GM12878 (cell line): ENCODE measurements at regions not wholly inside any gene's neighbourhood (a gene's known extent, or its start where the extent isn't known, plus 50 kb on each side); places are given as distances from the start of the nearest gene placed in this dataset.

Source experiments
- ATAC-seq: fragments of 200-7000 bp; cut with Tn5 transposase; 3 replicates; pipeline ENCODE4 v1.9.1; 2020; ENCODE audit warnings: mild to moderate bottlenecking, moderate library complexity
- BruUV-seq: library from RNA; stranded (reverse); fragments of 400-500 nt; replicated peaks from 2 replicates; lab custom pipeline; 2021; lab: Mats Ljungman, UMichigan
- CTCF ChIA-PET: fragments of 300-600 bp; sonication (Branson Sonifier 250); formaldehyde crosslinking; extraction: SDS; loops from one replicate; lab custom pipeline; 2021; ENCODE audit warnings: inconsistent platforms; lab: Yijun Ruan, JAX
- POLR2A ChIA-PET: fragments of 350-600 bp; formaldehyde crosslinking; extraction: SDS; loops from one replicate; lab custom pipeline; 2021; ENCODE audit warnings: inconsistent platforms; lab: Charles Lee
- RAD21 ChIA-PET: fragments of 300-600 bp; sonication (Branson Sonifier 250); formaldehyde crosslinking; loops from one replicate; lab custom pipeline; 2023; ENCODE audit warnings: antibody characterized with exemption; ENCODE audit not compliant: unreplicated experiment; lab: Charles Lee
- SMC1A ChIA-PET: fragments of 300-600 bp; sonication (Branson Sonifier 250); formaldehyde crosslinking; loops from one replicate; lab custom pipeline; 2023; ENCODE audit not compliant: unreplicated experiment, uncharacterized antibody; lab: Charles Lee
- DNase-seq: peaks from one replicate; pipeline ENCODE4 v3.0.0-alpha.2; 2011; ENCODE audit warnings: low read depth, low spot score
- FAIRE-seq: peaks from 3 replicates; lab custom pipeline; 2011; peaks lifted over from hg19 to GRCh38; lab: Jason Lieb, UNC
- H2AFZ ChIP-seq: 2 replicates; pipeline ENCODE4 v1.6.0; 2011; ENCODE audit warnings: low read depth, low read length, control low read depth; ENCODE audit not compliant: control insufficient read depth
- H3K27ac ChIP-seq: 2 replicates; pipeline ENCODE4 v1.5.1; 2011; ENCODE audit warnings: control low read depth; ENCODE audit not compliant: control insufficient read depth, insufficient read depth
- H3K27me3 ChIP-seq, 2 experiments: replicated peaks in 1 of 2; 2 replicates each; pipeline versions ENCODE4 v1.6.0 to v1.6.1; 2011; ENCODE audit warnings: low read length in 1 of 2; ENCODE audit not compliant: control insufficient read depth in 2 of 2, insufficient read depth in 2 of 2
- H3K36me3 ChIP-seq, 2 experiments: 2 replicates each; pipeline ENCODE4 v1.5.1; 2011; ENCODE audit warnings: low read length in 1 of 2; ENCODE audit not compliant: control insufficient read depth in 2 of 2, insufficient read depth in 2 of 2
- H3K4me1 ChIP-seq: 2 replicates; pipeline ENCODE4 v1.6.1; 2011; ENCODE audit warnings: mild to moderate bottlenecking, low read length, moderate library complexity, mixed read lengths; ENCODE audit not compliant: control insufficient read depth, insufficient read depth
- H3K4me2 ChIP-seq: 2 replicates; pipeline ENCODE4 v1.6.0; 2011; ENCODE audit warnings: control low read depth; ENCODE audit not compliant: control insufficient read depth, insufficient read depth
- H3K4me3 ChIP-seq: fragments of 200-600 bp; sonication (generic); 2 replicates; pipeline ENCODE4 v1.5.1; 2016
- H3K79me2 ChIP-seq: 2 replicates; pipeline ENCODE4 v1.6.0; 2011; ENCODE audit warnings: low read length; ENCODE audit not compliant: control insufficient read depth, insufficient read depth
- H3K9ac ChIP-seq: 2 replicates; pipeline ENCODE4 v1.8.0; 2011; ENCODE audit warnings: low read length, control low read depth, mixed read lengths; ENCODE audit not compliant: control insufficient read depth, insufficient read depth
- H3K9me3 ChIP-seq: replicated peaks from 3 replicates; pipeline ENCODE4 v1.5.1; 2011; ENCODE audit warnings: mild to moderate bottlenecking, low read length; ENCODE audit not compliant: control insufficient read depth, insufficient read depth
- H4K20me1 ChIP-seq: 2 replicates; pipeline ENCODE4 v1.6.0; 2011; ENCODE audit not compliant: control insufficient read depth, insufficient read depth
- ATF7 ChIP-seq: fragments of 450-650 bp; IDR thresholded peaks from 2 replicates; pipeline ENCODE4 v1.6.1; 2016; ENCODE audit warnings: low read depth, mild to moderate bottlenecking
- E2F4 ChIP-seq: IDR thresholded peaks from 2 replicates; pipeline ENCODE4 v1.6.1; 2012; ENCODE audit warnings: low read depth, low read length, improper control_type of control experiment
- EGR1 ChIP-seq, 2 experiments: IDR thresholded peaks; 1 replicate in 1 of 2; 2 replicates in 1 of 2; pipeline ENCODE4 v1.6.1; 2011 to 2012; ENCODE audit warnings: low read depth in 2 of 2, low read length in 2 of 2, borderline replicate concordance in 1 of 2, mild to moderate bottlenecking in 1 of 2, moderate library complexity in 1 of 2
- HDAC2 ChIP-seq: fragments of 200-600 bp; sonication (generic); IDR thresholded peaks from 2 replicates; pipeline ENCODE4 v1.6.1; 2017
- MTA3 ChIP-seq: IDR thresholded peaks from 2 replicates; pipeline ENCODE4 v1.6.1; 2012; ENCODE audit warnings: low read length, inconsistent platforms, borderline replicate concordance
- MYC ChIP-seq: IDR thresholded peaks from 2 replicates; pipeline ENCODE4 v1.6.1; 2011; ENCODE audit warnings: mild to moderate bottlenecking, low read length, moderate library complexity, inconsistent platforms; ENCODE audit not compliant: insufficient read depth, insufficient replicate concordance, insufficient read length, severe bottlenecking
- POLR2AphosphoS5 ChIP-seq: IDR thresholded peaks from 2 replicates; pipeline ENCODE4 v1.6.1; 2011; ENCODE audit warnings: mild to moderate bottlenecking, low read length, inconsistent platforms
- SP1 ChIP-seq: IDR thresholded peaks from one replicate; pipeline ENCODE4 v1.6.1; 2011; ENCODE audit warnings: low read depth, low read length
- TCF7 ChIP-seq: IDR thresholded peaks from 2 replicates; pipeline ENCODE4 v1.6.1; 2014; ENCODE audit warnings: antibody characterized with exemption, borderline replicate concordance
- YBX1 ChIP-seq: fragments of 450-650 bp; IDR thresholded peaks from 2 replicates; pipeline ENCODE4 v1.6.1; 2016; ENCODE audit warnings: antibody characterized with exemption
- ZBED1 ChIP-seq: IDR thresholded peaks from 2 replicates; pipeline ENCODE4 v1.6.1; 2016; ENCODE audit warnings: borderline replicate concordance
- ZNF274 ChIP-seq: IDR thresholded peaks from one replicate; pipeline ENCODE4 v1.8.0; 2011; ENCODE audit not compliant: insufficient read length, insufficient read depth
- WGBS: methylation state at CpG from one replicate; pipeline ENCODE4 v1.1.6; 2016; ENCODE audit warnings: low lambda C conversion rate; ENCODE audit not compliant: insufficient replicate concordance, insufficient coverage; ENCODE audit errors: missing lambda C conversion rate; 5-methylcytosine and 5-hydroxymethylcytosine counted together
- in situ Hi-C: fragments of 300-500 bp; cut with MboI; formaldehyde crosslinking; loops from 9 replicates; pipeline ENCODE4 v1.14.3; 2018; ENCODE audit warnings: mixed read lengths
- intact Hi-C: fragments of 100-400 bp; cut with micrococcal nuclease; formaldehyde crosslinking; loops from one replicate; pipeline ENCODE4 v1.14.2; 2022; ENCODE audit not compliant: unreplicated experiment

DNA sequence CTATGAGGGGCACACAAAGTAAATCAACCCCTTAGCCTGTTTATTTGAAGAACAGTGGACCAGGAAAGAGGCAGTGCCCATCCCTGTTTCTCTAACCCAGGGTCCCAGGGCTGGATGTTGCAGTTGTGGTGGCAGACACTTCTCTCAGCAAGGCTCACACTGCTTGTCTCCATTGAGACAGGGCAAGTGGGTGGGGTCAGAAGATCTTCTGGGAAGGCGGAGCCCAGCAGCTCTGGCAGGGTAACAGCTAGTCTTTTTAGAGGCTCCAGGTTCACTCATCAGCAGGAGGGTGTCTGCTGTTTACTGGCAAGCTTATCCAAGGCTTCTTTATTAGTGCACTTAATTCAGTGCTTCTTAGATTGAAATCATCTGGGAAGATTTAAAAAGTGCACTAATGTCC, 659.8 kb upstream of the DIPK2B start:
- in situ Hi-C loops = no loop called here
- no TSS peak for BruUV-seq
- no peak overlapping the region for H2AFZ ChIP-seq
- no peaks in the 10 kb centered on the region for H3K36me3 ChIP-seq
- H3K9me3 ChIP-seq = no peaks in the 10 kb centered on the region
- no peaks in the 10 kb centered on the region for H4K20me1 ChIP-seq
- H3K9ac ChIP-seq = no peak overlapping the region
- H3K79me2 ChIP-seq = no peaks in the 10 kb centered on the region
- no peaks in the 10 kb centered on the region for H3K27me3 ChIP-seq
- CTCF ChIA-PET = no interaction called here
- no peak overlapping the region for H3K4me3 ChIP-seq
- no peak for TF ChIP-seq ZBED1
- no peak for TF ChIP-seq EGR1 (IDR thresholded peaks at IDR 0.05; ENCODE audit: borderline replicate concordance in 1 of 2, low read depth in 2 of 2, low read length in 2 of 2)
- TF ChIP-seq ZNF274 = no peak
- TF ChIP-seq MTA3 = no peak
- TF ChIP-seq MYC = no peak
- no peak for TF ChIP-seq ATF7
- no peak for TF ChIP-seq HDAC2
- no peak for TF ChIP-seq POLR2AphosphoS5
- no peak for TF ChIP-seq YBX1
- no peak for TF ChIP-seq SP1
- no peak for TF ChIP-seq TCF7
- TF ChIP-seq E2F4 = no peak
- TF ChIP-seq, all 136 proteins: peak for 0
- H3K4me1 ChIP-seq = no peaks in the 10 kb centered on the region
- H3K4me2 ChIP-seq = no peak overlapping the region
- H3K27ac ChIP-seq = no peak overlapping the region
- FAIRE-seq (no peak), ATAC-seq (no peak), DNase-seq (no peak)
- POLR2A ChIA-PET = no interaction called here
- intact Hi-C loops = no loop called here
- SMC1A ChIA-PET = no interaction called here
- 0% methylated on average over 1 of the region's 1 CpG for WGBS
- RAD21 ChIA-PET = no interaction called here
